GM12878 (cell line): ENCODE measurements at regions not wholly inside any gene's neighbourhood (a gene's known extent, or its start where the extent isn't known, plus 50 kb on each side); places are given as distances from the start of the nearest gene placed in this dataset.

Source experiments
- BHLHE40 ChIP-seq, 2 experiments: fragments of 450-650 bp in 1 of 2; IDR thresholded peaks; 2 replicates each; pipeline ENCODE4 v1.6.1; 2011 to 2017; ENCODE audit warnings: low read depth in 2 of 2, borderline replicate concordance in 1 of 2, improper control_type of control experiment in 1 of 2, low read length in 1 of 2, mild to moderate bottlenecking in 1 of 2
- CEBPB ChIP-seq, 2 experiments: fragments of 150-350 bp in 1 of 2; IDR thresholded peaks; 2 replicates each; pipeline ENCODE4 v1.6.1; 2012 to 2014; ENCODE audit warnings: low read depth in 2 of 2, low read length in 2 of 2, borderline replicate concordance in 1 of 2, inconsistent platforms in 1 of 2
- CUX1 ChIP-seq: IDR thresholded peaks from 2 replicates; pipeline ENCODE4 v1.6.1; 2012; ENCODE audit warnings: improper control_type of control experiment, low read depth, low read length; ENCODE audit not compliant: insufficient replicate concordance
- MTA3 ChIP-seq: IDR thresholded peaks from 2 replicates; pipeline ENCODE4 v1.6.1; 2012; ENCODE audit warnings: low read length, inconsistent platforms, borderline replicate concordance
- RELB ChIP-seq: fragments of 450-650 bp; IDR thresholded peaks from 2 replicates; pipeline ENCODE4 v1.6.1; 2017; ENCODE audit warnings: low read depth, mild to moderate bottlenecking, moderate library complexity
- SIN3A ChIP-seq: IDR thresholded peaks from 2 replicates; pipeline ENCODE4 v1.6.1; 2012; ENCODE audit warnings: low read depth, low read length, improper control_type of control experiment
- SREBF2 ChIP-seq: IDR thresholded peaks from 2 replicates; pipeline ENCODE4 v1.6.1; 2012; ENCODE audit warnings: mild to moderate bottlenecking, low read length
- YBX1 ChIP-seq: fragments of 450-650 bp; IDR thresholded peaks from 2 replicates; pipeline ENCODE4 v1.6.1; 2016; ENCODE audit warnings: antibody characterized with exemption
- ZNF384 ChIP-seq: IDR thresholded peaks from 2 replicates; pipeline ENCODE4 v1.6.1; 2012; ENCODE audit warnings: low read depth, mild to moderate bottlenecking, low read length, improper control_type of control experiment, borderline replicate concordance

GRCh38 chr7:25884265-25884828 is 267.7 kb upstream of the NFE2L3 start (continued):
- TF ChIP-seq CUX1 = no peak
- no peak for TF ChIP-seq RELB
- no peak for TF ChIP-seq CEBPB (IDR thresholded peaks at IDR 0.05; ENCODE audit: borderline replicate concordance in 1 of 2, low read depth in 2 of 2, low read length in 2 of 2)
- TF ChIP-seq YBX1 = no peak
- TF ChIP-seq SREBF2 = no peak
- no peak for TF ChIP-seq MTA3
- TF ChIP-seq SIN3A = no peak
- TF ChIP-seq ZNF384 = no peak
- TF ChIP-seq BHLHE40 (IDR thresholded peaks at IDR 0.05; ENCODE audit: borderline replicate concordance in 1 of 2, low read depth in 2 of 2, low read length in 1 of 2) = no peak
